ENCODE measurements at regions not wholly inside any gene's neighbourhood (a gene's known extent, or its start where the extent isn't known, plus 50 kb on each side); places are given as distances from the start of the nearest gene placed in this dataset.

DNA sequence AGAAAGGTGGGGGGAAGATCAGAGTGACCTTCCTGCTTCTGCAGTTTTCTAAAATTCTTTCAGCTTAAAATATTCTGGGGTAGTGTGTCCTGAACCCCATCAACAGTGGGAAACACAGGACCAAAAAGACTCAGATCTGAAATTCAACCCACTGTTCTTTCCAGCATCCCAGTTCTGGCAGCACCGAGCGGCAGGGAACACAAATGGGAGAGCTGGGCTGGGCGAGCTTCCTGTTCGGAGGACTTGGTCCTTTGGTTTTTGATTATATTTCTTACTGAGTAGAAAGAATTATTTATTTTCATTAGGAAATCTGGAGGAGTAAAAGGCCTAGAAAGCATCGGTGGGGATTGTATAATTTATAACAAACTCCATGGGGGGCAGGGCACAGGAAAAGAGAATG lies 239.1 kb downstream of the COG6 start:
- no peak for FAIRE-seq
- in situ Hi-C loops (cut with MboI) (no loop called here), intact Hi-C loops (cut with micrococcal nuclease) (no loop called here)
- H2AFZ ChIP-seq (ENCODE audit: low read depth, low read length): no peak overlapping the region
- CTCF ChIA-PET (ENCODE audit: low intra/inter-chr PET ratio): no interaction called here
- 17% methylated on average over 4 of the region's 5 CpGs for WGBS (ENCODE audit: insufficient coverage, low coverage, missing lambda C conversion rate)
- DNase-seq (ENCODE audit: extremely low read depth in 1 of 4, low spot score in 3 of 4): no peak
- no peak overlapping the region for H3K9ac ChIP-seq (ENCODE audit: insufficient read depth in 1 of 2, low read depth in 2 of 2, low read length in 2 of 2)
- POLR2A ChIA-PET: no interaction called here
- H3K27ac ChIP-seq (ENCODE audit: extremely low read depth, low read depth, low read length): no peak overlapping the region
- no peaks in the 10 kb centered on the region for H4K20me1 ChIP-seq (replicated peaks; ENCODE audit: control insufficient read depth, insufficient read depth, low read length)
- H3K9me1 ChIP-seq (ENCODE audit: control insufficient read depth, insufficient read depth, low read length): no peaks in the 10 kb centered on the region
- no peak for ATAC-seq
- no peaks in the 10 kb centered on the region for H3K4me1 ChIP-seq (replicated peaks in 1 of 2; ENCODE audit: control insufficient read depth in 2 of 2, insufficient read depth in 2 of 2, low read length in 2 of 2)
- H3K27me3 ChIP-seq (ENCODE audit: control insufficient read depth in 2 of 2, insufficient read depth in 2 of 2, low read length in 2 of 2): no peaks in the 10 kb centered on the region
- H3K9me3 ChIP-seq (replicated peaks; ENCODE audit: control insufficient read depth, insufficient read depth, low read depth, low read length): no peaks in the 10 kb centered on the region
- no peaks in the 10 kb centered on the region for H3K36me3 ChIP-seq (ENCODE audit: control insufficient read depth, insufficient read depth, low read length)
- no peak overlapping the region for H3K4me2 ChIP-seq (ENCODE audit: insufficient read depth, low read length)
- BruUV-seq (replicated peaks): no TSS peak
- H3K4me3 ChIP-seq: no peak overlapping the region
- TF ChIP-seq, protein P1, sequence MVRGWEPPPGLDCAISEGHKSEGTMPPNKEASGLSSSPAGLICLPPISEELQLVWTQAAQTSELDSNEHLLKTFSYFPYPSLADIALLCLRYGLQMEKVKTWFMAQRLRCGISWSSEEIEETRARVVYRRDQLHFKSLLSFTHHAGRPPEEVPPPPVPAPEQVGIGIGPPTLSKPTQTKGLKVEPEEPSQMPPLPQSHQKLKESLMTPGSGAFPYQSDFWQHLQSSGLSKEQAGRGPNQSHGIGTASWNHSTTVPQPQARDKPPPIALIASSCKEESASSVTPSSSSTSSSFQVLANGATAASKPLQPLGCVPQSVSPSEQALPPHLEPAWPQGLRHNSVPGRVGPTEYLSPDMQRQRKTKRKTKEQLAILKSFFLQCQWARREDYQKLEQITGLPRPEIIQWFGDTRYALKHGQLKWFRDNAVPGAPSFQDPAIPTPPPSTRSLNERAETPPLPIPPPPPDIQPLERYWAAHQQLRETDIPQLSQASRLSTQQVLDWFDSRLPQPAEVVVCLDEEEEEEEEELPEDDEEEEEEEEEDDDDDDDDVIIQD (CRISPR knock-in tag; IDR thresholded peaks at IDR 0.05): no peak
- TF ChIP-seq, protein P2, sequence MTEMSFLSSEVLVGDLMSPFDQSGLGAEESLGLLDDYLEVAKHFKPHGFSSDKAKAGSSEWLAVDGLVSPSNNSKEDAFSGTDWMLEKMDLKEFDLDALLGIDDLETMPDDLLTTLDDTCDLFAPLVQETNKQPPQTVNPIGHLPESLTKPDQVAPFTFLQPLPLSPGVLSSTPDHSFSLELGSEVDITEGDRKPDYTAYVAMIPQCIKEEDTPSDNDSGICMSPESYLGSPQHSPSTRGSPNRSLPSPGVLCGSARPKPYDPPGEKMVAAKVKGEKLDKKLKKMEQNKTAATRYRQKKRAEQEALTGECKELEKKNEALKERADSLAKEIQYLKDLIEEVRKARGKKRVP (CRISPR knock-in tag; IDR thresholded peaks at IDR 0.05): no peak
- no peak for TF ChIP-seq HNRNPH1 (optimal IDR thresholded peaks at IDR 0.05; ENCODE audit: low read depth, low read length)
- no peak for TF ChIP-seq L3MBTL2 (IDR thresholded peaks at IDR 0.05)
- no peak for TF ChIP-seq NEUROD1 (IDR thresholded peaks at IDR 0.05; ENCODE audit: borderline replicate concordance, low read depth, low read length, partially characterized antibody)
- TF ChIP-seq ZNF384 (IDR thresholded peaks at IDR 0.05; ENCODE audit: low read depth, low read length): no peak
- no peak for TF ChIP-seq NR4A1 (CRISPR knock-in tag; IDR thresholded peaks at IDR 0.05)
- no peak for TF ChIP-seq NR4A1 (tag; IDR thresholded peaks at IDR 0.05)
- no peak for TF ChIP-seq ELF1 (tag; IDR thresholded peaks at IDR 0.05)
- TF ChIP-seq BACH1 (tag; IDR thresholded peaks at IDR 0.05): no peak
- TF ChIP-seq ADNP (tag; IDR thresholded peaks at IDR 0.05): no peak
- TF ChIP-seq FOXJ3 (CRISPR knock-in tag; IDR thresholded peaks at IDR 0.05): no peak
- no peaks in the 10 kb centered on the region for H3K79me2 ChIP-seq (ENCODE audit: control insufficient read depth, insufficient read depth, low read length)
